Osteoblast (primary cell): ENCODE measurements at regions not wholly inside any gene's neighbourhood (a gene's known extent, or its start where the extent isn't known, plus 50 kb on each side); places are given as distances from the start of the nearest gene placed in this dataset.
"Not testable (repeated sequence)": the region's sequence is repeated elsewhere in the genome, so short reads cannot be mapped to it uniquely, and the experiment has no call there.

Experiments used
- DNase-seq: peaks from one replicate; pipeline ENCODE4 v3.0.0; 2011; ENCODE audit warnings: low spot score, mixed read lengths; ENCODE audit not compliant: insufficient read length; ENCODE audit errors: missing footprints
- H2AFZ ChIP-seq: 2 replicates; pipeline ENCODE4 v1.6.0; 2011; ENCODE audit warnings: mild to moderate bottlenecking, low read length
- H3K27ac ChIP-seq: 2 replicates; pipeline ENCODE4 v1.5.1; 2011; ENCODE audit warnings: mild to moderate bottlenecking, low read depth, low read length, moderate library complexity
- H3K27me3 ChIP-seq: 2 replicates; pipeline ENCODE4 v1.6.0; 2012; ENCODE audit warnings: mild to moderate bottlenecking, control low read depth, inconsistent platforms, low read length, moderate library complexity; ENCODE audit not compliant: insufficient read depth
- H3K36me3 ChIP-seq: 2 replicates; pipeline ENCODE4 v1.5.1; 2011; ENCODE audit warnings: mild to moderate bottlenecking, low read length, control low read depth, moderate library complexity; ENCODE audit not compliant: insufficient read depth
- H3K4me1 ChIP-seq: 2 replicates; pipeline ENCODE4 v1.5.1; 2011; ENCODE audit warnings: mild to moderate bottlenecking, low read length, control low read depth, moderate library complexity; ENCODE audit not compliant: insufficient read depth
- H3K4me2 ChIP-seq: 2 replicates; pipeline ENCODE4 v1.6.0; 2011; ENCODE audit warnings: mild to moderate bottlenecking, low read length; ENCODE audit not compliant: insufficient read depth
- H3K4me3 ChIP-seq: fragments of 200-600 bp; sonication (generic); 3 replicates; pipeline ENCODE4 v1.5.1; 2012; ENCODE audit warnings: mild to moderate bottlenecking, low read length, inconsistent platforms; ENCODE audit not compliant: insufficient read depth
- H3K79me2 ChIP-seq: 2 replicates; pipeline ENCODE4 v1.6.0; 2012; ENCODE audit warnings: mild to moderate bottlenecking, low read length, control low read depth, inconsistent platforms; ENCODE audit not compliant: insufficient read depth
- H3K9me3 ChIP-seq: 2 replicates; pipeline ENCODE4 v1.5.1; 2011; ENCODE audit warnings: low read depth, low read length, control low read depth
- H4K20me1 ChIP-seq: 2 replicates; pipeline ENCODE4 v1.6.0; 2012; ENCODE audit warnings: mild to moderate bottlenecking, low read length, control low read depth; ENCODE audit not compliant: insufficient read depth
- CTCF ChIP-seq: IDR thresholded peaks from 2 replicates; pipeline ENCODE4 v1.5.1; 2011; ENCODE audit warnings: mild to moderate bottlenecking, low read depth, low read length, moderate library complexity; ENCODE audit errors: extremely low read depth

- no peaks in the 10 kb centered on the region for H4K20me1 ChIP-seq
- TF ChIP-seq CTCF = no peak
- no peak overlapping the region for H2AFZ ChIP-seq
- DNase-seq = no peak
- H3K36me3 ChIP-seq = no peaks in the 10 kb centered on the region
- H3K27ac ChIP-seq = no peak overlapping the region
- no peaks in the 10 kb centered on the region for H3K9me3 ChIP-seq
- H3K4me2 ChIP-seq = no peak overlapping the region
- no peaks in the 10 kb centered on the region for H3K27me3 ChIP-seq
- no peak overlapping the region for H3K4me3 ChIP-seq
- no peaks in the 10 kb centered on the region for H3K79me2 ChIP-seq
- no peaks in the 10 kb centered on the region for H3K4me1 ChIP-seq
These were observed 79.5 kb upstream of the MSX2 start for GRCh38 chr5:174644923-174645322.

GRCh38 chr5:174645677-174646076 lies 78.7 kb upstream of the MSX2 start:
- no peak for TF ChIP-seq CTCF
- Histone ChIP-seq H3K9me3 (no peaks in the 10 kb centered on the region), H3K4me2 (no peak overlapping the region), H3K27ac (no peak overlapping the region), H3K79me2 (no peaks in the 10 kb centered on the region), H2AFZ (no peak overlapping the region), H4K20me1 (no peaks in the 10 kb centered on the region), H3K4me3 (no peak overlapping the region), H3K4me1 (no peaks in the 10 kb centered on the region), H3K36me3 (no peaks in the 10 kb centered on the region), H3K27me3 (no peaks in the 10 kb centered on the region)
- DNase-seq = no peak

- H3K27ac ChIP-seq, H3K27me3 ChIP-seq, H3K9me3 ChIP-seq, H3K4me2 ChIP-seq, H3K4me3 ChIP-seq, H4K20me1 ChIP-seq, H3K4me1 ChIP-seq, H3K79me2 ChIP-seq, H2AFZ ChIP-seq, H3K36me3 ChIP-seq, DNase-seq: not testable (repeated sequence)
These were observed 75.8 kb upstream of the MSX2 start for GRCh38 chr5:174648618-174649017.

GRCh38 chr5:174649391-174649790 lies 75.0 kb upstream of the MSX2 start:
- H3K4me3 ChIP-seq = no peak overlapping the region
- H4K20me1 ChIP-seq = no peaks in the 10 kb centered on the region
- H3K36me3 ChIP-seq = no peaks in the 10 kb centered on the region
- DNase-seq = no peak
- H3K4me2 ChIP-seq = no peak overlapping the region
- H3K9me3 ChIP-seq = no peaks in the 10 kb centered on the region
- no peak overlapping the region for H2AFZ ChIP-seq
- H3K27ac ChIP-seq = no peak overlapping the region
- no peaks in the 10 kb centered on the region for H3K79me2 ChIP-seq
- H3K27me3 ChIP-seq = no peaks in the 10 kb centered on the region
- no peaks in the 10 kb centered on the region for H3K4me1 ChIP-seq
- no peak for TF ChIP-seq CTCF

GRCh38 chr5:174654442-174654841 lies 69.9 kb upstream of the MSX2 start:
- H3K79me2 ChIP-seq = no peaks in the 10 kb centered on the region
- H4K20me1 ChIP-seq = no peaks in the 10 kb centered on the region
- no peak overlapping the region for H3K27ac ChIP-seq
- H3K4me3 ChIP-seq = no peak overlapping the region
- no peak for DNase-seq
- H3K36me3 ChIP-seq = no peaks in the 10 kb centered on the region
- no peaks in the 10 kb centered on the region for H3K9me3 ChIP-seq
- H2AFZ ChIP-seq = no peak overlapping the region
- no peak for TF ChIP-seq CTCF
- no peaks in the 10 kb centered on the region for H3K27me3 ChIP-seq
- H3K4me2 ChIP-seq = no peak overlapping the region
- H3K4me1 ChIP-seq = no peaks in the 10 kb centered on the region
